GM19043 (cell line): ENCODE measurements at regions not wholly inside any gene's neighbourhood (a gene's known extent, or its start where the extent isn't known, plus 50 kb on each side); places are given as distances from the start of the nearest gene placed in this dataset.
"Not testable (repeated sequence)": the region's sequence is repeated elsewhere in the genome, so short reads cannot be mapped to it uniquely, and the experiment has no call there.

ENCODE experiments used
- ATAC-seq: cut with Tn5 transposase; IDR thresholded peaks from one replicate; pipeline ENCODE4 v1.9.1; 2021; ENCODE audit warnings: low read depth; ENCODE audit not compliant: unreplicated experiment

DNA sequence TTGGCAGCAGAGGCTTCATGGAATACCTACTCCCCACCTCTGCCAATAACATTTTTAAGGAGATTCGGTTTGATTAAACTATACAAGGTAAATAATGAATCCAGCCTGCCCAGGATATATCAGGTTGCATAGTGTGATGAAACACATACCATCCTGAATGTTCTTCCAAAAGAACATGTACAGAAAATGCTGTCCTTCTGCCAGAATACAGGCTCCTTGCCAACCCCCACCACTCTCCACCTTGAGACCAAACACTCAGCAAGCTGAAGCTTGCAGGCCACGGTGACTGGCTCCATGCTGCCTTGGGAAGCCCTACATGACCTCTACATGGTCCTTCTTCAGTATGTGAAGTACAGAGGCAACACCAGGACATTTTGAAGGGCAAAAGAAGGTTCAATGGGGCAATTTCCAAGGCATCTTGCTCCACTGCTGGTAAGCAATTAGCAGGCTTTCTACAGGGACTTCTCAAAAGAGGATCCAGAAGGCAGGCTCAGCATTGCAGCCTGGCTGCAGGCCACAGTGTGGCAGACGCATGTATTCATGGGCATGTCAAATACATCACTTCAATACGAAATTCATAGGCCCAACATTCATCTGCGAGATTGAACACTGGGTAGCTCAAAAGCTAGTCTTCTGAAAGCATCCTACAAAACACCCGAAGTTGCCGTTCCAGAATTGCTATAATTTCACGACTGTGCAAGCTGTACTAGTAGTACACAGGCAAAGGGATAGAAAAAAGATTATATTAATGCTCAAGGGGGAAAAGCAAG lies 62.4 kb upstream of the SERP2 start:
- ATAC-seq, result no peak

DNA sequence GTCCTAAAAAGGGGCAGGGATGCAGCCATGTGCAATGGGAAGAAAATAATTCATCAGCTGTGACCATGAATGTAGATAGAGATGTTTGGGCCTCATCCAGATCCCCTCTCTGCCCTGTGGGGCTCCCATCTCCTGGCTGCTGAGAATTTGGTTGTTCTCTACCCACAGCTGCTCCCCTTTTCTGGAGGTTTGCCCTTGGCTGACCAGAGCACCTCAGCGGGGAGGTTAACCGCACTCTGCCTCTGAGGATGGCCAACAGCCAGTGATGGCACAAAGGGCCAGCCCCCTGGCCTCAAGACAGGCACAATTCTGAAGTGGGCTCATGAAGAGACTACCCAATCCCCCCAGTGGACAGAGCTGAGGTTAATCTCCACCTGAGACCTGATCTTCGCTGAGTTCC lies 61.5 kb upstream of the SERP2 start:
- no peak for ATAC-seq

DNA sequence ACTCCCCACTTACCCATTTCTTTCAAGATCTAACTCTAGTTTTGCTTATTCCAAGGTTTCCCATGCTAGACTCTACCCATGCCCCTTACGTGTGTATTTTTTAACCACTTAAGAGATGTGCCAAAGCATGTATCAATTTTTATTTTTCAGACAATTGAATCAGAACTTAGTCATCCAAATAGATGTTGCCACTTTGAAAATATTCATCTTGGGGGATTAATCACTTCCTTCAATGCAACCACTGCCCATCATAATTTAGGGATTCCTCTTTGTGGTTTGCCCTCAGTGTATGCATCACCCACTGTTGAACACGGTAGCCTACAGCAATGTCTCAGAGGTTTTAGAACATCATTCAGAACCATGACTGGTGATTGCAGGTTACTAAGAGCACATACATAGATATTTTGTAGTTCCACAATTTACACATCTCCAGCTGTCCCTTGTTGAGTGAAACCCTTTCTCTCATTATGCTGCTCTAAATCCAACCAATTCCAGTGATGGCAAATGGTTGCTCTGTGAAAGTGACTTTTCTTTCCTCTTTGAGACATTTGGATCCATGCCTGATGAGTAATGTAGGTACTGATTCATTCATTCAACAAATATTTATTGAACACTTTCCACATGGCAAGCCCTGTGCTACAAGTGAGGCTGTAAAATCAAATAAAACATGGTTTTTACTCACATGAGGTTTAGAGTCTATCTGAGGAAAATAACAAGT lies 60.6 kb upstream of the SERP2 start:
- no peak for ATAC-seq

DNA sequence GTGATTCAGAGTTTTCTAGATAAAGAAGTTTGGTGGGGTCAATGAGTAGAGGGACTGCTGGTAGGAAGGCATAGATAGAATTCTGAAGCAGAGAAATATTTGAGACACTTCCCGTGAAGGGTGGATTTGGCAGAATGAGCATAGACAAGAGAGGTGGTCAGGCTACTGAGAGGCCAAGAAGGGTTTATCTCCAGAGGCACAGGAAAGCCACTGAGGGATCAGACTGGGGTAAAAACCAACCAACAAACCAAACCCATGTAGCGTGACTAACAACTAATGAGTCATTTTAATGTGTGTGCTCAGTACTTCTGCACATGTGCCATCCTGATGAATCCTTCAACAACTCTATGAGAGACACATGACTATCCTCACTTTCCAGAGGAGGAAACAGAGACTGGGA lies 60.0 kb upstream of the SERP2 start:
- no peak for ATAC-seq

DNA sequence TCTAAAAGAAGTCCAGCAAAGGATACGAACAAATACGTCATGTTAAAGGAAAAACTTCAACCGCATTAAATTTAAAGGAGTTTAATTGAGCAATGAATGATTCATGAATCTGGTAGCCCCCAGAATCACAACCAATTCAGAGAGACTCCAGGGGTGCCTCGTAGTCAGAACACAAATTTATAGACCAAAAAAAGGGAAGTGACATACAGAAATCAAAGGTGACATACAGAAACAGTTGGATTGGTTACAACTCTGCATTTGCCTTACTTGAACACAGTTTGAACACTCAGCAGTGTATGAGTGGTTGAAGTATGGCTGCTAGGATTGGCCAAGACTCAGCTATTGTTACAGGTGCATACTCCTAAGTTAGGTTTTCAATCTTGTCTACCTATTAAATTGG lies 59.5 kb upstream of the SERP2 start:
- ATAC-seq, result not testable (repeated sequence)

DNA sequence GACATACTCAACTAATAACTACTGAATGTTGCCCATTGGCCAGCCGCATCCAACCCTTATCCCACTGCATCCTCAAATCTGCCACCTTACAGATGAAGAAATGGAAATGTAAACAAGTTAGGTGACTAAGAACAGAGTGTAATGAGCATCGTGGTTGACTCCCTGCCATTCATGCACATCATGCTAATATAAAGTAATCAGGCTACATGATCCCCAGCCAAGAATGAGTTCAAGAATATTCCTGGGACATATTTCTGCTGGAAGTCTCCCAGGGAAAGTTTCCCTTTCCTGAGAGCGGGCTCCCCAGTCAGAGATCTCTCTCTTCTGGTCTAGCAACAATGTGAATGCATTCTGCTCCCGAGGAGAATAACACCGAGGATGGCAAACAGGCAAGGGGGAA lies 55.9 kb upstream of the SERP2 start:
- ATAC-seq, result no peak

DNA sequence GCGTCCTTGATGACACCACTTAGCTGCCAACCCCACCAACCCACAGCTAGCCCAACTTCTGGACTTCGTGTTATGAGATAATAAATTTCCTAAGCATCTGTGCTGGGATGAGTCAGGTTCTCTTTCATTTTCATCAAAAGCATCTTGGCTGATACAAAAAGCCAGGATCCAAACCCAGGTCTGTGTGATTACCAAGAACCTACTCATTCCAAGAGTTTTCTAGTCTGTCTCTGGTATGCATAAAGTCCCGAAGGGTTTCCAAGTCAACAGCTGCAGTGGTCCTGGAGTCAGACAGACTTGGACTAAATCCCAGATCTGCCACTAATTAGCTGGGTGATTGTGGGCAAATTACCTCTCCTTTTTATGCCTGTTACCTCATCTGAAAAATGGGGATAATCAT lies 55.5 kb upstream of the SERP2 start:
- no peak for ATAC-seq

DNA sequence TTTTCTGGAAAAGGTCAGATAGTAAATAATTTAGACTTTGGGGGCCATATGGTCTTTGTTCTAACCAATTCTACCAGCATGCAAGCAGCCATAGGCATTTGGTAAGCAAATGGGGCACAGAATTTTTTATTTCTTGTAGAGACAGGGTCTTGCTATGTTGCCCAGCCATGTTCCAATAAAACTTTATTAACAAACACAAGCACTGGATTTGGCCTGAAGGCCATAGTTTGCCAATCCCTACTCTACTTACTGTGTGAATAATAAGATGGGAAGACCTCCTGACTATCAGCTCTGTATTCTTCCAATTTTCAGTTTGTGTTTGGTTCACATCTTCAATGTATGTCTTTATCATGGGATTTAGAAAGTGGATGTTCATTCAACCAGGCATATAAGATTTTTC lies 53.0 kb upstream of the SERP2 start:
- no peak for ATAC-seq

DNA sequence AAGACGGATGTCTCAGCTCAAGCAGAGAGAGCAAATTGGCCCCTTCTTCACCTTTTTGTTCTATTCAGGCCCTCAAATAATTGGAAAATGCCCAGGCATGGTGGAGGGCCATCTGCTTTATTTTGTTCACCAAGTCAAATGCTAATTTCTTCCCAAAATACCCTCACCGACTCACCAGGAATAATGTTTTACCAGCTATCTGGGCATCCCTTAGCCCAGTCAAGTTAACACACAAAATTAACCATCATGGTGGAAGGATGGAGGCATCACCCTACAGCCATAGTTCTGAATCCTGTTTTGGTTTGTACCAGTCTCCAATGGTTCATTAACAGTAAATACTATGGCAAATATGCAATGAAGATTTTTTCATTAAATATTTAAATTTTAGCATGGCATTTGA lies 51.7 kb upstream of the SERP2 start:
- no peak for ATAC-seq

DNA sequence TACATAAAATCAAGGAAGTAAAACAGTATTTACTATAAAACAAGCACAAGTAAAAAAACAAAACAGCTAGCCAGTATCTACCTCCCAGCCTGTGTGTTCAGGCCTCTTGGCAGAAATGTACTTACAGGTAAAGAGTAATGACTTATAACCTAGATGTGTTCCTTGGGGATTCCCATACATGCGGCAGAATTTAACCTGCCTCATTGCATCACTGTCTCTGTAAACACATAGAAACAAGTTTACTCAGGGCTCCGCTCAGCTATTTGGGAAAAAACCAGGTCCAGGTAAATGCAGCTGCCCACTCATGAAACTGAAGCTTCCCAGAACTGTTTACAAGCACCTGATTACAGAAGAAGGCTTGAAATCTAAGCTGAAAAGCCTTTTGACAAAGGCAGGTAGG lies 50.7 kb upstream of the SERP2 start:
- ATAC-seq, result no peak

DNA sequence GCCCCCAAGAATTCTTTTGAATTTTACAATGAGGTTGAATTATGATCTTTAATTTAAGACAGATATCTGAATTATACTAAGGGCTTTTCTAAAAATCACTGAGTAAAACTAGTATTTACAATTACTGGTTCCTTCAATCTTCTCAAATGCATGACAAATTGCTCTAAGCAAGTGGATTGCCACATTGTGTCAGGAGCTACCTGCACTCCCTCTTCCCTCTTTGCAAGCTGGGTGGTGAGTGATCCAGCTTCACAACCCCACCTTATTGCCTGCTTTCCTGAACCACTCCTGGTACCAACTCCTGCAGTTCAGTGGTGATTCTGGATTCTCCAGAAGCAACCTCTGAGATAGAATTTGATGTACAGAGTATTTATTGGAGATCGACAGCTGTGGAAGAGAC lies 49.9 kb upstream of the SERP2 start:
- ATAC-seq, result no peak
